ENCODE measurements at regions not wholly inside any gene's neighbourhood (a gene's known extent, or its start where the extent isn't known, plus 50 kb on each side); places are given as distances from the start of the nearest gene placed in this dataset.
A peak's percentile ranks its signal among the peaks of the same experiment; 100 is the strongest.

- DNase-seq (ENCODE audit: low read depth), result no peak
- H3K4me3 ChIP-seq (ENCODE audit: low read depth, low read length), result no peak overlapping the region
- no peak for TF ChIP-seq CTCF (IDR thresholded peaks at IDR 0.05; ENCODE audit: insufficient read depth, low read depth, low read length)
Measured at GRCh38 chr2:203812294-203813221, 55.0 kb upstream of the CTLA4 start.

GRCh38 chr2:203813684-203814083 is 53.9 kb upstream of the CTLA4 start:
- H3K4me3 ChIP-seq (ENCODE audit: low read depth, low read length), result no peak overlapping the region
- no peak for DNase-seq (ENCODE audit: low read depth)
- no peak for TF ChIP-seq CTCF (IDR thresholded peaks at IDR 0.05; ENCODE audit: insufficient read depth, low read depth, low read length)

GRCh38 chr2:203814661-203815540 is 52.7 kb upstream of the CTLA4 start:
- peak; percentile 76 for TF ChIP-seq CTCF (IDR thresholded peaks at IDR 0.05; ENCODE audit: insufficient read depth, low read depth, low read length)
- DNase-seq (ENCODE audit: low read depth), result peak; percentile 77
- H3K4me3 ChIP-seq (ENCODE audit: low read depth, low read length), result no peak overlapping the region

GRCh38 chr2:203815541-203815898 is 52.1 kb upstream of the CTLA4 start:
- no peak for TF ChIP-seq CTCF (IDR thresholded peaks at IDR 0.05; ENCODE audit: insufficient read depth, low read depth, low read length)
- H3K4me3 ChIP-seq (ENCODE audit: low read depth, low read length), result no peak overlapping the region
- no peak for DNase-seq (ENCODE audit: low read depth)

- no peak for DNase-seq (ENCODE audit: low read depth)
- H3K4me3 ChIP-seq (ENCODE audit: low read depth, low read length), result no peak overlapping the region
- no peak for TF ChIP-seq CTCF (IDR thresholded peaks at IDR 0.05; ENCODE audit: insufficient read depth, low read depth, low read length)
Measured at GRCh38 chr2:203817147-203817546, 50.4 kb upstream of the CTLA4 start.
